T-cell (primary cell): ENCODE measurements at regions not wholly inside any gene's neighbourhood (a gene's known extent, or its start where the extent isn't known, plus 50 kb on each side); places are given as distances from the start of the nearest gene placed in this dataset.

Experiments used
- ATAC-seq, 4 experiments: fragments of 200-7000 bp in 3 of 4; fragments of 150-1000 bp in 1 of 4; cut with Tn5 transposase; replicated peaks in 1 of 4; 1 replicate in 3 of 4; 2 replicates in 1 of 4; pipeline ENCODE4 v1.10.0; 2021; ENCODE audit warnings: moderate library complexity in 3 of 4, mild to moderate bottlenecking in 2 of 4, moderate number of reproducible peaks in 1 of 4
- CTCF ChIA-PET, 2 donors: fragments of 300-600 bp; sonication (Branson Sonifier 250); formaldehyde crosslinking; loops; one replicate each; lab custom pipeline; 2022; ENCODE audit warnings: antibody characterized with exemption in 2 of 2; lab: Charles Lee
- POLR2A ChIA-PET, 2 donors: fragments of 300-600 bp; sonication (Branson Sonifier 250); formaldehyde crosslinking; loops; one replicate each; lab custom pipeline; 2022; ENCODE audit warnings: antibody characterized with exemption in 2 of 2; lab: Charles Lee
- DNase-seq, 35 experiments: peaks; one replicate each; pipeline versions ENCODE4 v3.0.0 to v3.0.0-alpha.2; 2013 to 2023
- H3K27ac ChIP-seq: one replicate; pipeline ENCODE4 v1.5.1; 2013; ENCODE audit warnings: low read length
- H3K27me3 ChIP-seq, 2 experiments: replicated peaks in 1 of 2; 1 replicate in 1 of 2; 2 replicates in 1 of 2; pipeline versions ENCODE4 v1.6.1 to v1.7.0; 2013; ENCODE audit warnings: low read length in 1 of 2, mixed read lengths in 1 of 2; ENCODE audit not compliant: control insufficient read depth in 2 of 2, insufficient read depth in 2 of 2; ENCODE audit errors: extremely low read depth in 1 of 2
- H3K36me3 ChIP-seq, 2 donors: 1 replicate in 1 of 2; 2 replicates in 1 of 2; pipeline versions ENCODE4 v1.6.1 to v1.7.0; 2013; ENCODE audit warnings: low read length in 1 of 2; ENCODE audit not compliant: control insufficient read depth in 2 of 2, insufficient read depth in 1 of 2; ENCODE audit errors: extremely low read depth in 1 of 2
- H3K4me1 ChIP-seq, 2 experiments: 1 replicate in 1 of 2; 2 replicates in 1 of 2; pipeline versions ENCODE4 v1.6.1 to v1.7.0; 2013; ENCODE audit warnings: low read length in 2 of 2, mixed read lengths in 1 of 2; ENCODE audit not compliant: insufficient read depth in 2 of 2, control insufficient read depth in 1 of 2; ENCODE audit errors: extremely low read depth in 1 of 2
- H3K4me3 ChIP-seq, 2 donors: 1 replicate in 1 of 2; 2 replicates in 1 of 2; pipeline versions ENCODE4 v1.5.1 to v1.7.0; 2013; ENCODE audit warnings: mild to moderate bottlenecking in 2 of 2, low read length in 1 of 2, moderate library complexity in 1 of 2; ENCODE audit not compliant: control insufficient read depth in 1 of 2; ENCODE audit errors: extremely low read depth in 1 of 2
- H3K9me3 ChIP-seq: 2 replicates; pipeline ENCODE4 v1.7.0; 2013
- H3K27ac Mint-ChIP-seq, 2 donors: one replicate each; pipeline ENCODE4 v1.8.0; 2020 to 2021; ENCODE audit warnings: mild to moderate bottlenecking in 2 of 2, mixed read lengths in 2 of 2
- H3K27me3 Mint-ChIP-seq, 2 donors: one replicate each; pipeline ENCODE4 v1.8.0; 2021 to 2022; ENCODE audit warnings: mixed read lengths in 2 of 2
- H3K36me3 Mint-ChIP-seq: one replicate; pipeline ENCODE4 v1.8.0; 2021; ENCODE audit warnings: mixed read lengths
- H3K4me1 Mint-ChIP-seq, 3 donors: one replicate each; pipeline ENCODE4 v1.8.0; 2020 to 2022; ENCODE audit warnings: mixed read lengths in 3 of 3, mild to moderate bottlenecking in 1 of 3
- H3K4me3 Mint-ChIP-seq, 3 donors: one replicate each; pipeline ENCODE4 v1.8.0; 2020 to 2022; ENCODE audit warnings: mild to moderate bottlenecking in 3 of 3, mixed read lengths in 3 of 3, moderate library complexity in 3 of 3
- H3K9me3 Mint-ChIP-seq, 3 donors: one replicate each; pipeline ENCODE4 v1.8.0; 2020 to 2022; ENCODE audit warnings: mixed read lengths in 3 of 3
- WGBS: methylation state at CpG from one replicate; pipeline ENCODE4 v1.1.5; 2013; ENCODE audit warnings: missing lambda C conversion rate; ENCODE audit not compliant: insufficient coverage; 5-methylcytosine and 5-hydroxymethylcytosine counted together

DNA sequence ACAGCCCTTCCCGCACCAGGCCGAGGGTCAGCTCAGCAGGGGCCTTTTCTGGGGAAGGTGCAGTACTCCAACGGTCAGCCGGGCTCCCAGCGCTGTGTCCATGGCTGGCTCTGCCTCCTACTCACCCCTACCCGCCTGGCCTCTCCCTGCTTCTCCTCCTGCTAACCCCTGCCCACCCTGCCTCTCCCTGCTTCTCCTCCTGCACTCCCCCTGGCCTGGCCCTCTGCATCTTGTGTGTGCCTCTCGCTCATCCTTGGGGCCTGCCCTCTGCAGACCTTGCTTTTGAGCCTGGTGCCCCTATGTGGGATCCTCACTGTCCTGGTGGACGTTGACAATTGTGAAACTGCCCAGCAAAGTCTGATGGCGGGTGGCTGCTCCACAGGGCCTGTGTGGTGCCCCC is 274.6 kb upstream of the IRX2 start:
- no peak for DNase-seq

DNA sequence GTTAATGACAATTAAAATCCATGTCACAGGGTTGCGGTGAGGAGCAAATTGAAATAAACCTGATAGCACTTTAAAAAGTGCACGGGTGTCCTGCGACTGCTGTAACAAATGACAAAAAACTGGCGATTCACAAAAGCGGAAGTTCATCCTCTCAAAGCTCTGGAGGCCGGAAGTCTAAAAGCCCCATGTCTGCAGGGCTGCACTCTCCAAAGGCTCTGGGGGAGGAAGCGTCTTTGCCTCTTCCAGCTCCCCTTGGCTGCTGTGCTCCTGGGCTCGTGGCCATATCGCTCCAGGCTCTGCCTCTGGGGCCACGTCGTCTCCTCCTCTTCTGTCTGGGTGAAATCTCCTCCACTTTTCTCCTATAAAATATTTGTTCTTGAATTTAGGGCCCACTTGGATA is 273.9 kb upstream of the IRX2 start:
- POLR2A ChIA-PET, result no interaction called here

More for the DNA sequence above, 274.6 kb upstream of the IRX2 start:
- Mint-ChIP-seq H3K27ac (no peak overlapping the region), H3K27me3 (no peaks in the 10 kb centered on the region), H3K4me1 (no peaks in the 10 kb centered on the region), H3K9me3 (peaks cover 2 to 4% (median 3%) of the 10 kb centered on the region in 3 donors), H3K36me3 (no peaks in the 10 kb centered on the region), H3K4me3 (no peak overlapping the region)
- POLR2A ChIA-PET, result no interaction called here
- H3K36me3 ChIP-seq, result no peaks in the 10 kb centered on the region
- H3K4me1 ChIP-seq, result no peaks in the 10 kb centered on the region
- H3K4me3 ChIP-seq, result no peak overlapping the region
- peak in 1 of 4 experiments; percentile 13 for ATAC-seq
- no peaks in the 10 kb centered on the region for H3K9me3 ChIP-seq
- no peak overlapping the region for H3K27ac ChIP-seq
- H3K27me3 ChIP-seq, result peaks cover 0 to 5% of the 10 kb centered on the region in 2 experiments
- WGBS, result 73% methylated on average over 8 of the region's 9 CpGs
- CTCF ChIA-PET, result no interaction called here

DNA sequence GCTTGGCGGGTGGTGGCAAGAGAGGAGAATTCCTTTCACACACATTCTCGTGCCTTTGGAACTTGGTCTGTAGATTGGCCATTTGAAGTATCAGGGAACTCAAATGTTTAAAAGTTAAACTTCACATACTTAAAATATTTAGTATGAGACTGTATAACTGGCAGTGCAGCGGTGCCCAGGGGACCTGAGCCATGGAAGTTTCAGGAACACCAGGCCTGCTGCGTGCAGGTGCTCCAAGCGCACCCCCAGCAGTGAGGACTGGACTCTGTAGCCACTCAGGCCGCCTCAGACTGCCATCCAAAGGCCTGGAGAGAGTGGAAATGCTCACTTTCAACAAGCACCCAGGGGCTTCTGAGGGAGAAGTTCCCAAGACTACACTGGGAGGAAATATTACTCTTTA is 273.5 kb upstream of the IRX2 start:
- CTCF ChIA-PET, result no interaction called here

More for the DNA sequence above, 273.9 kb upstream of the IRX2 start:
- 73% methylated on average over 11 of the region's 11 CpGs for WGBS
- no peaks in the 10 kb centered on the region for H3K4me1 Mint-ChIP-seq
- no peak overlapping the region for H3K27ac Mint-ChIP-seq
- Histone ChIP-seq H3K27ac (no peak overlapping the region), H3K9me3 (no peaks in the 10 kb centered on the region), H3K4me3 (no peak overlapping the region), H3K4me1 (no peaks in the 10 kb centered on the region), H3K36me3 (no peaks in the 10 kb centered on the region), H3K27me3 (peaks cover 0 to 5% of the 10 kb centered on the region in 2 experiments)
- CTCF ChIA-PET, result no interaction called here
- H3K4me3 Mint-ChIP-seq, result no peak overlapping the region
- no peaks in the 10 kb centered on the region for H3K36me3 Mint-ChIP-seq
- no peak for DNase-seq
- no peaks in the 10 kb centered on the region for H3K27me3 Mint-ChIP-seq
- H3K9me3 Mint-ChIP-seq, result peaks cover 2 to 8% (median 6%) of the 10 kb centered on the region in 3 donors
- ATAC-seq, result no peak

DNA sequence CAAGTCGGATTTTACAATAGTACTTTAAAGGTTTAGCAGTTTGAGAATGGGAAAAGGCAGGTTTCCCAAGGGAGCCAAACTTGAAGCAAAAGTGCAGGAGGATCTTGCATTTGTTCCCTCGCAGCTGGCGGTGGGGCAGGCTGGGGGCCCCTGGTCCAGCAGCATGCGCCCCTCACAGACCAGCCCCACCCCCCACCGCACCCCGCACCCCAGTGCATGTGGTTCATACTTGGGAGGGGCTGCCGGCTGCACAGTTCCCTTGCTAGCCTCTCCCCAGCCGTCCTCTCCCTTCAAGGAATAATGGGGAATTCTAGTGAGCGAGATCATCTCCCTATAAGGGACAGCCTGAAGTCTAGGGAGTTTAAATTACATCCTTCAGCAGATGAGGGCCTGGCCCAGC is 273.1 kb upstream of the IRX2 start:
- Histone ChIP-seq H3K27me3 (peaks cover 0 to 5% of the 10 kb centered on the region in 2 experiments), H3K36me3 (no peaks in the 10 kb centered on the region), H3K27ac (no peak overlapping the region), H3K9me3 (no peaks in the 10 kb centered on the region), H3K4me1 (no peaks in the 10 kb centered on the region), H3K4me3 (no peak overlapping the region)
- no peaks in the 10 kb centered on the region for H3K27me3 Mint-ChIP-seq
- no CpG with 5 or more reads among the region's 9 CpGs for WGBS
- ATAC-seq (no peak), DNase-seq (no peak)
- H3K36me3 Mint-ChIP-seq, result no peaks in the 10 kb centered on the region
- H3K9me3 Mint-ChIP-seq, result peaks cover 2 to 8% (median 6%) of the 10 kb centered on the region in 3 donors
- H3K27ac Mint-ChIP-seq, result no peak overlapping the region
- CTCF ChIA-PET, result no interaction called here
- H3K4me3 Mint-ChIP-seq, result no peak overlapping the region
- POLR2A ChIA-PET, result no interaction called here
- H3K4me1 Mint-ChIP-seq, result no peaks in the 10 kb centered on the region

More for the DNA sequence above, 273.5 kb upstream of the IRX2 start:
- peaks cover 2 to 8% (median 6%) of the 10 kb centered on the region in 3 donors for H3K9me3 Mint-ChIP-seq
- Histone ChIP-seq H3K9me3 (no peaks in the 10 kb centered on the region), H3K27ac (no peak overlapping the region), H3K36me3 (no peaks in the 10 kb centered on the region), H3K4me3 (no peak overlapping the region), H3K4me1 (no peaks in the 10 kb centered on the region), H3K27me3 (peaks cover 0 to 5% of the 10 kb centered on the region in 2 experiments)
- H3K36me3 Mint-ChIP-seq, result no peaks in the 10 kb centered on the region
- WGBS, result 60% methylated on average over 1 of the region's 6 CpGs
- POLR2A ChIA-PET, result no interaction called here
- H3K4me3 Mint-ChIP-seq, result no peak overlapping the region
- no peaks in the 10 kb centered on the region for H3K4me1 Mint-ChIP-seq
- H3K27ac Mint-ChIP-seq, result no peak overlapping the region
- ATAC-seq (no peak), DNase-seq (no peak)
- H3K27me3 Mint-ChIP-seq, result no peaks in the 10 kb centered on the region

DNA sequence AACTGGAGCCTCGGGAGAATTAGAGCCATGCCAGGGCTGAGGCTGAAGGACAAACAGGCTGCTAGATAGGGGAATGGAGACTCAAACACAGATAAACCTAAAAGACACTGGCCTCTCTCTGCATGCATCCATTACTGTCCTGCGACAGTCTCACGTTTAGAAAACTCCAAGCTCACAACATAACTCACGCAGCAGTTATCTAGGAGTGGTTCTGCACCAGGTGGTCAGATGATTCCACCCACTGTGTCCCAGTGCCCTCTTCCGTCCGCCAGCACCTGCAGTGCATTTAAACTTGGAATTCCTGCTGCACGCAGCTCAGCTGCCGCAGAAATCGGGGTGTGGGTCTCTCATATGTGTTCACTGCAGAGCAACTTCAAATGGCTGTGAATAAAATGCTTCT is 272.6 kb upstream of the IRX2 start:
- WGBS, result 93% methylated on average over 5 of the region's 9 CpGs
- DNase-seq (no peak), ATAC-seq (no peak)
- ChIA-PET CTCF (no interaction called here), POLR2A (no interaction called here)
- Histone ChIP-seq H3K27ac (no peak overlapping the region), H3K9me3 (no peaks in the 10 kb centered on the region), H3K27me3 (peaks cover 0 to 5% of the 10 kb centered on the region in 2 experiments), H3K4me3 (no peak overlapping the region), H3K36me3 (no peaks in the 10 kb centered on the region), H3K4me1 (no peaks in the 10 kb centered on the region)
- H3K27ac Mint-ChIP-seq, result no peak overlapping the region
- H3K4me1 Mint-ChIP-seq, result no peaks in the 10 kb centered on the region
- peaks cover 2 to 9% (median 6%) of the 10 kb centered on the region in 3 donors for H3K9me3 Mint-ChIP-seq
- no peak overlapping the region for H3K4me3 Mint-ChIP-seq
- H3K36me3 Mint-ChIP-seq, result no peaks in the 10 kb centered on the region
- no peaks in the 10 kb centered on the region for H3K27me3 Mint-ChIP-seq

DNA sequence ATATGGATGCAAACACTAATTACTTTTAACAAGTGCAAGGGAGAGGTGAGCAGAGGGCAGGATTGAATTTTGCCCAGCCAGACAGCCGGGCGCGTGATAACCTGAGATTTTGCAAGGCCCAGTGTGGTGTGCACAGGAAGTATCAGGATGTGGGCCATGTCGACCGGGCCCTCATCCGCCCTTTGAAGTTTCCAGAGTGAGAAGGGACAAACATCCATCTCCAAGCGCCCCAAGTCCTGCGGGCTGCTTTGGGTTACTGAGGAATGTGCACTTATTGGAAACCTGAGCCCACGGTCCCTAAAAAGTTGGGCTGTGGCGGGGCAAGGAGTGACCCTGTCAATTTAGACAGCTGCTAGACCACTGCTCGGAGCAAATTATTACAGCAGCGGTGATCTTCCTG is 272.2 kb upstream of the IRX2 start:
- no peak for DNase-seq
- 74% methylated on average over 9 of the region's 12 CpGs for WGBS

DNA sequence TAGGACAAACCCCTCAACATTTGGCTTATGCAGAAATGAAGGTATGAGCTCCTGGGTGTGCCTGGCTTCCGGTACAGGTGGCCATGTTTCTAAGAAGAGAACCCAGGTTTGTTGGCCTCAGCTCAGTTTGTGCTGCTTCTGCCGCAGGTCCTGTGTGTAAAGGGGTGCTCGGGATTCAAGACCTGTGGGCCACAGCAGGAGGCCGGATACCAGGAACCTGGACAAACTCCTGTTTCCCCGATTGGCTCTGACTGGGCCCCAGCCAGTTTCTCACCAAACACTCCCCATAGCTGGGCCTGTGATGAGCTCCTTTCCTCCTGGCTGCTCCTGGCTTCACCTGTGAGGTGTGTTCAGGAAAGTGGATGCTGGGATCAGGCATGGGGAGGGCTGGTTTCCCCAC is 271.2 kb upstream of the IRX2 start:
- ATAC-seq, result no peak
- H3K9me3 Mint-ChIP-seq, result peaks cover 0 to 12% (median 3%) of the 10 kb centered on the region in 3 donors
- no peak overlapping the region for H3K27ac Mint-ChIP-seq
- Histone ChIP-seq H3K4me1 (no peaks in the 10 kb centered on the region), H3K27ac (no peak overlapping the region), H3K36me3 (no peaks in the 10 kb centered on the region), H3K27me3 (peaks cover 0 to 5% of the 10 kb centered on the region in 2 experiments), H3K9me3 (no peaks in the 10 kb centered on the region), H3K4me3 (no peak overlapping the region)
- H3K4me3 Mint-ChIP-seq, result no peak overlapping the region
- CTCF ChIA-PET, result no interaction called here
- 89% methylated on average over 2 of the region's 5 CpGs for WGBS
- no peaks in the 10 kb centered on the region for H3K4me1 Mint-ChIP-seq
- H3K27me3 Mint-ChIP-seq, result no peaks in the 10 kb centered on the region
- POLR2A ChIA-PET, result no interaction called here
- H3K36me3 Mint-ChIP-seq, result no peaks in the 10 kb centered on the region
- DNase-seq, result no peak

More for the DNA sequence above, 272.2 kb upstream of the IRX2 start:
- Mint-ChIP-seq H3K36me3 (no peaks in the 10 kb centered on the region), H3K4me1 (no peaks in the 10 kb centered on the region), H3K4me3 (no peak overlapping the region), H3K9me3 (peaks cover 2 to 12% (median 6%) of the 10 kb centered on the region in 3 donors), H3K27ac (no peak overlapping the region), H3K27me3 (no peaks in the 10 kb centered on the region)
- ATAC-seq, result no peak
- Histone ChIP-seq H3K27me3 (peaks cover 0 to 5% of the 10 kb centered on the region in 2 experiments), H3K27ac (no peak overlapping the region), H3K36me3 (no peaks in the 10 kb centered on the region), H3K9me3 (no peaks in the 10 kb centered on the region), H3K4me1 (no peaks in the 10 kb centered on the region), H3K4me3 (no peak overlapping the region)
- ChIA-PET POLR2A (no interaction called here), CTCF (no interaction called here)
